ENCODE measurements at regions not wholly inside any gene's neighbourhood (a gene's known extent, or its start where the extent isn't known, plus 50 kb on each side); places are given as distances from the start of the nearest gene placed in this dataset.

- TF ChIP-seq CTCF (IDR thresholded peaks at IDR 0.05) (no peak), POLR2AphosphoS5 (IDR thresholded peaks at IDR 0.05) (no peak), POLR2A (IDR thresholded peaks at IDR 0.05) (no peak), EP300 (IDR thresholded peaks at IDR 0.05) (no peak)
Observed at GRCh38 chr10:130983749-130984148, 327.8 kb downstream of the TCERG1L start.
